Activated CD4-positive, alpha-beta T cell treated with anti-CD3 and anti-CD28 coated beads, Interleukin-10, Interleukin-2, amounts not matched to agents 100 ng/mL and 50 ng/mL, durations not matched to agents 16 hours and 8 hours (primary cell): ENCODE measurements at regions not wholly inside any gene's neighbourhood (a gene's known extent, or its start where the extent isn't known, plus 50 kb on each side); places are given as distances from the start of the nearest gene placed in this dataset.

Experiments used
- DNase-seq: peaks from one replicate; pipeline ENCODE4 v3.0.0-alpha.2; 2020

DNA sequence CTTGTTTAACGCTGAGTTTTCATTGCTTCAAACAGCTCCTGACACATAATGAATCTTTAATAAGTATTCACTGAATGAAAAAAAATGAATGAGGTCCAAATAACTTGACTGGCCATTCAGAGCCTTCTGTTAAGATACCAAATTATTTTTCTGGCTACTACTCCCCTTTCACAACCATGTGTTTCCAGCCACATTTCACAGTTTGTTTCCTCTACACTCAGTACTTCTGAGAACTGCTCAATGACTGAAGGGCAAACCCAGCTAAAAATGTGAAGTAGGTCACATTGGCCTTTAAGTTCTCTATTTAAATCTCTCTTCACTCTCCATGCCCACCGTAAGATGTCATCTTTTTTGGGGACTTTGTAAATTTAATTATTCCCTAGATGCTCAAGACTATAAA is 78.4 kb upstream of the KRR1 start:
- no peak for DNase-seq

DNA sequence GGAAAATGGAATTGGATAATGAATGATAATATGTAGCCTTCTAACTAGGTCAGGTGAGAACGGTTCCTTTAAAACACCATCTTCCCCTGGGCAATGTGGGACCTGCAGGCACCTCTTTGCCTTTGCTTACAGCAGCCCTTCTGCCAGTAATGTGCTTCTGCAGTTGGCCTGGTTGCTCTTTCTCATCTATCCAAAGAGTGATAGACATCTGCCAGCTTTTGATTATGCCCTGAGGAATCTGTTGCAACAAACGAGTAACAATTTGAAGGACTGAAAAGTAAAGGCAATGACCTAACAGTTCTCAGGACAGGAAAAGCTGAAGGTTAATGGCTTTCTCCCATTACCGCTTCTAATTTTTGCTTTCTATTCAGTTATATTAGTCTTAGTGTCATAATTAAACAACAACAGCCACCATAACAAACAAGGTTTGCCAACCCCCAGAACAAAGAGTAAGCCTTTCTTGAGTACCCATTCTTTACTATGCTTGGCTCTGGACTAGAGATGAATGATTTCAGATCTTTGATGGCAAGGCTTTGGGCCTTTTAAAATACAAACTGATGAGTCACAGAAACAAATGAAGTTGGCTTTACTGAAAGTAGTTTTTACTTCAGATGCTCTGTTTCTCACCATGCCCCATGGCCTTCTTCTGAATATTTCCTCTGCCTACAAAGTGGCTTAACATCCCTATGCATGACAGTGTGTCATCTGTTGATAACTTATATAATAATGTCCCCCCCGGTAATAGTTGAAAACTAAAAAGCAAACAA is 76.1 kb upstream of the KRR1 start:
- DNase-seq = no peak

DNA sequence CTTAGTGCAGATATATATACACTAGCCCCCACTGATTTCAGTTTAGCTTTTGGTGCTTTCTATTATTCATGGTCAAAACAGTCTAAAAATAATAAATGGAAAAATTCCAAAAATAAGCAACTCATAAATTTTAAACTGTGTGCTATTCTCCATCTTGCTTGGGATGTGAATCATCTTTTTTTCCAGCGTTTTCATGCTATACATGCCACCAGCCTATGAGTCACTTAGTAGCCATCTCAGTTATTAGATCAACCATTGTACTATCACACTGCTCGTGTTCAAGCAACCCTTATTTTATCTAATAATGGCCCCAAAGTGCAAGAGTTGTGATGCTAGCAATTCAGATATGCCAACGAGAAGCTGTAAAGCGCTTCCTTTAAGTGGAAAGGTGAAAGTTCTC is 73.9 kb upstream of the KRR1 start:
- no peak for DNase-seq

DNA sequence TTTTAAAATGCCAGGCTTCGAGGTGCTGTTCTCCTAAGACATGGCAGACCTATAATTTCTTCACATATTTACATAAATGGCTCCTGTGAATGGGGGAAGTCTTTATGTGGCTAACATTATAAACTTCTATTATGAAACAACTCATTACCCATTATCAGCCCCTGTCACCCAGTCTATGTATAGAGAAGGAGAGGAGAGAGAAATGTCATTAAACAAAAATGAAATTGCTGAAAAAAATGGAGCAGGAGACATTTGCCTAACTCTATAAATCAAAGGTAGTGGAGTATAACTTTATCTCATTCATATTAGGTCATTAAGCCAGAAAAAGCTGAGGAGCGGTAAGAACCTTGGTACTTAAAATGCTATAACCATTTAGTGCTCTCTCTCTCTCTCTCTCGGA is 71.9 kb upstream of the KRR1 start:
- DNase-seq = no peak

DNA sequence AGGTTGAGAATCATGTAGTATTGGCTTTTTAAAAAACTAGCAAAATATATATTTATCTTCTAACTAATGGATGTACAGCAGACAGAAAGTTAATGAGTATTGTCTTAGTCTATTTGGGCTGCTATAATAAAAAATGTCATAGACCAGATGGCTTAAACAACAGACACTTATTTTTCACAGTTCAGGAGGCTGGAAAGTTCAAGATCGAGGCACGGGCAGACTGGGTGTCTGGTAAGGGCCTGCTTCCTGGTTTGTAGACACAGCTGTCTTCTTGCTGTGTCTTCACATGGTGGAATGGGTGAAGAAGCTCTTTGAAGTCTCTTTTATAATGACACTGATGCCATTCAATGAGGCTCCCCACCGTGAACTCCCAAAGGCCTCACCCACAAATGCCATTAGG is 70.1 kb upstream of the KRR1 start:
- no peak for DNase-seq

DNA sequence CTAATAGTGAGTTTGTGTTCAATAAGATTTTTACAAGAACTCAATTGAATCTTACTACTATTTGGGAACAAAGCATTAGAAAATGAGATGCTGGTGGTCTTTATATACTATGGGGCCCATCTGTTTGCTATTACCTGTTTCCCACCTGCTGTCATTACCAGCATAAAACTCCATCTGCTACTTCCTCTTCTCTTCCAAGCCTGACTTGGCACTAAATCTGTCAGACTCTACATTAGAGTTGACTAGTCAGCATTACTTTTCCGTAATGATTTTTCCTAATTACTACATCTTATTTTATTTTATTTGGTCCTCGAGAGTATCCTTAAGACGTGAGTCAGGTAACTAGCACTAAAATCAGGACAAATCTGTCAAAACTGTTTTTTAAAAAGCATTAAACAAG is 68.1 kb upstream of the KRR1 start:
- DNase-seq = no peak

DNA sequence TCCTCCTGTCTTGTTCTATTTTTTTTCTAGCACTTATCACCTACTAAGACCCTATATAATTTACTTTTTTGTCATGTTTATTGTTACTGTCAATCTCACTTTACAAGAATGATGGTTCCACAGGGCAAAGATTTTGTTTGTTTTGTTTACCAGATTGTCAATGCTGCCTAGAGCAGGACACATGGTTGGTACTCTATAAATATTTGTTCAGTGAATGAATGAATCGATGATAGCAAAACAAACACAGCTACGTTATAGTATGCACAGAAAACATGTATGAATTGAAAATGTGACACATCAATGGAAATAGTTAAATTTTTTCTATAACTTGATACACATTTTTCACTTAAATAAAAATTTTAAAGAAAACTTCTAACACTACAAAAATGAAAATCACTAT is 67.1 kb upstream of the KRR1 start:
- no peak for DNase-seq

DNA sequence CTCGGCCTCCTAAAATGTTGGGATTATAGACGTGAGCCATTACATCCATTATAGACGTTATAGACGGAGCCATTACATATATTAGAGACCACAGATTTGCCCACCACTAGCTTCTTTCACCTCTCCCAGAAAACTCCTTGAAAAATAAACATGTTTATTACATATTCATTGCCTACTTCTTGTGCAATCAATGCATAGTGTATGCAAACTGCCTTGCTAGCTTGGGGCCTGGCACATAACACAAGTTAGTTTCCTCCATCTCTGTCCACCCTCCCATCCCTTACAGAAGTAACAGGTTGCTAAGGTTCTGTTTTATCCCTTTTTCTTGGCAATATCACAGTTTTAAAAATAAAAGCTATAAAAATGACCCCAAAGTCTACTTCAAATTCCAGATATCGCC is 66.4 kb upstream of the KRR1 start:
- no peak for DNase-seq

DNA sequence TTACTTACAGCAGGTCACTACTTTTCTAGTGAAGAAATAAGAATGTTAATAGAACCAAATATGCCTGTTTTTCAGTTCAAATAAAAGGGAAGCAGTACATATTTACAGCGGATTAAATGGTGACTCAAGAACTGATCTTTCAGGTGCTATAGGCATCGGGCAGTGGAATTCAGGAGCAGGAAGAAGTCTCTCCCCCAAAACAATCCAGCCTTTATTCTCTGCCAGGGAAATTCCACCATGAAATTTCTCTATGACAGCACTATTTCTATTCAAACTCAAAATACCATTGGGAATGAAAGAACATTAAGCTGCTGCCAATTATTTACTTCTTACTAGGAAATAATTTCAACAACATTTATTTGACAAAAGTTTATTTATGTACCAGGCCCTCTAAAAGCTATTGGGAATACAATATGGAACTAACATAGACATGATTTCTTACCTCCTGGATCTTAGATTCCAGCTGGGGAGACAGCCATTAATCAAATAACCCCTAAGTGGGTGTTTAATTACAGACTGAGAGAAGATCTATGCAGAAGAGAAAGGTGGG is 60.3 kb upstream of the KRR1 start:
- no peak for DNase-seq

DNA sequence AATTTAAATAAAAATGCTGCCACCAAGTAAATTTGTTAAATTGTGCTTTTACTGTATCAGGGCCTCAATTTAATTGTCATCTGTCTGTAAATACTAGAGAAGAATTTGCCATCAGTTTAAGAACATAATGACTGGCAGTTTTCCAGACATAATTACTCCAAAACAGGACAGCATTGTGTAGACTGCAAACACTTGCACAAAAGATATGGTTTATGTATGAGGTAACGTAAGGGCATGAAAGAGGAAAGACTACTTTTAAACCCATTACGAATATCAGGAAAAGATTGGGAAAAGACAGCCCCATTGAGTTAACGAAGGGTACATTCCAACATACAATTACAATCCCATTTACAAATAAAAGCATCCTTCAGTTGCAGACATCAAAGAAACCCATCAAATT is 59.8 kb upstream of the KRR1 start:
- no peak for DNase-seq

DNA sequence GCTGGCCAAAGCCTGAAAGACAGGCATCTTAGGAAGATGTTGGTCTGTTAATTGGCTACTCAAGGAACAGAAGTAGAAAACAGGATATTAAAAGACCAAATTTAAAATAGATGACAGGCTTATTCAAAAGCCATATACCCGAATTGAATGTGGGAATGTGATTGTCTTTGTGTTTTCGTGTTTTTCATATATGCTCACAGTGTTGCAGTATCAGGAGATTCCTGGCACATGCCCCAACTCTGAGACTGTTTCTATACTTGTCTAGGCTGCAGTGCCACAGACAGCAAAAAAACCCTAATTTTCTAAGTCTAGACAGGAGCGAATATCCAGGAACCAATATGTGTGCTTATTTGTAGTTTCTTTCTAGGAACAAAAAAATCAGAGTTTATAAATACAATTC is 57.4 kb upstream of the KRR1 start:
- no peak for DNase-seq

DNA sequence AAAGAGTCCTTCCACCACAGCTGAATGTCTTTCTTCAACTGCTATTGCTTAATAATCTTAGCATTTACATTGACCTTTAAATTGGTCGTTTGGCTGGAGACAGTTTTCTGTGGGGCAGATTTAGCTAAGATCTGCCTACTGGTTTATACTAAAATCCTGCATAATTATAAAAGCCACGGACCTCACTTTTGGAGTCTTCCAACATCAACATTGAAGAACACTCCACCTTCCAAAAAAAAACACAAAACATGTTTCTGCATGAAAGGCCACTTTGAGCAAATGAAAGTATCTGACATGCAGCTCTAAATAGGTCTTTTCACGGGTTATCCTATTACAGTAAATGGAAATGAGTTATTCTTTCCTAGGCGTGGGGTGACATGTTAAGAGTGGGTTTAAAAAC is 57.0 kb upstream of the KRR1 start:
- no peak for DNase-seq

DNA sequence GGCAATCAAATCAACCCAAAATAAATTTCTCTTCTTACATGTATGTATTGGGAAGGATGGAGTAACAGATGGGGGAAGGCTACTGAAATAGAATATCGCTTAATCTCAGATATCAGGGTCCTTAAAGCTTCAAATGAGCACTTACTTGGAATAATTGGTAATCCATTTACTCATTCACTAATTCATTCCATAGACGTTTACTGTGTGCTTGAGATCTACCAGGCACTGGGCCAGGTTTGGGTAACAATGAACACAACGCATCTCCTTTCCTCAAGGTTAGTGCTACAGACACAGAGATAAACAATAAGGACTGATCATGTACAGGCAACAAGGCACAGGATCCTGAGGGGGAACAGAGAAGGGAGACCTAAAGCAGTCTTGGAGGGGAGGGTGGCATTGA is 54.4 kb upstream of the KRR1 start:
- DNase-seq = no peak

DNA sequence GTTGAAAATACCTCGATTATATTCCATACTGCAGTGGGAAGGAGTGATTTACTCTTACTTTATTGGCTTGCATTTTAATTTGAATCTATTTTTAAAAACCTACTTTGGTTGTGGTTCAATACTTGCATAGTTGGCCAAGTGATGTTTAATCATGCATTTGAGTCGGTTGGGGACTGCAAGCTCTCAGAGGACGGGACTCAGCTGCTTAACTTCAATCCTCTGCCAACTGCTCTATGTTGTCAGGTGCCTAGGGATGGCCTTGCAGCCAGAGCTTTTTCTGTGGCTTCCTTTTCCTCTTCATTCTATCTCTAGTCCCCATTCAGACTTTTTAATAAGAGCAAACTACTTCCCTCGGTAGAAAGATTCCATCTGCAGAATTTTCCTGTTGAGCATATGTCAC is 53.4 kb upstream of the KRR1 start:
- no peak for DNase-seq

DNA sequence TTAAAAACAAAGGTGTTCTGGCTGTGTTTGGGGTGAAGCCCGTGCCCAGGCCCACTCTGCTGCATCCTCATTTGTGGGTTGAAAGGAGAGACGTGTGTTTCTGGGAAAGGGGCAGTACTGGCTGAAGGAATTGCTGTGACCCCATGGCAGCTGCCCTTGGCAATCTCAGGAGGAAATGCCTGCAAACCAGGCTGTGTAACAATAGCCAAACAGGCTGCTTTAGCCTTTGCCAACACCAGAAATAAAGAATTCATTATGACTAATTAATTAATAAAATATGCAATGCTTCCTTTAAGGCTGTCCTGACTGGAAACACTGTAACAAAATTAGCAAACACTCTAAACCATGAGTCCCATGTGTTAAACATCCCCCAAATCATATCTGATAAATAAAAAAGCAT is 53.0 kb upstream of the KRR1 start:
- no peak for DNase-seq

DNA sequence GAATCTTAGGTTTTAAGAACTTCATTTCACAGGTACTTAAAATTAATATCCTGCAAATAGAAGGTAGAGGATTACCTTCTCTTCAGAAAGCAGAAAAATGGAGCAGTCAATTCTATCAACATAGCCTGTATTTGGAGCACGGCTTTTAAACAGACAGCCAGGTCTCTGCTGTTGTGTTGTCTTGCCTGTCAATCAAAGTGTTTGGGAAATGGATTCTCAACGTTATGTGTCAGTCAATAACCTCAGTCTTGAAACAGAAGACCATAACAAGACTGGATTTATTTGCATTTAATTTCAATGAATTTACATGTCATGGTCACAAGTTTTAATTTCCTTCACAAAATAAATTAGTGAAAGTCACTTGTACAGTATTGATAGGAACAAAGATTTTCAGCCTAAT is 51.9 kb upstream of the KRR1 start:
- no peak for DNase-seq

DNA sequence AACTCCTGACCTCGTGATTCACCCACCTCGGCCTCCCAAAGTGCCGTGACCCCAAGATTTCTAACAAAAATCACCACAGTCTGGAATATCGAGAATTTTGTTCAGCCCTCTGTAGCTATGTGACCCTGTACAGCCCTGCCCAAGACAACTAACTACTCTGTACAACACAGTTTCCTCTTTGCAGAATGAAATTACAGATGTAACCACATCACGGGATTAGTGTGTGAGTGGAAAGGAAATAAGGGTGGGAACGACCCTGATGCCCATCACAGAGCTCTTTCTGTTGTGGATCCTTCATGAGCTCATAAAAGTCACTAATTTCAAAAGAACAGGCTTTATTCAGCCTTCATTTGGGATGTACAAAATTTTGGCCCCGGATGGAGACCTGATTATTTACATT is 50.5 kb upstream of the KRR1 start:
- no peak for DNase-seq
